Keratinocyte (primary cell): ENCODE measurements at regions not wholly inside any gene's neighbourhood (a gene's known extent, or its start where the extent isn't known, plus 50 kb on each side); places are given as distances from the start of the nearest gene placed in this dataset.

Source experiments
- DNase-seq: peaks from one replicate; pipeline ENCODE4 v3.0.0-alpha.2; 2011; ENCODE audit warnings: low read depth, missing footprints, low spot score
- FAIRE-seq: peaks from 2 replicates; lab custom pipeline; 2011; peaks lifted over from hg19 to GRCh38; lab: Jason Lieb, UNC
- H2AFZ ChIP-seq: 2 replicates; pipeline ENCODE4 v1.6.0; 2012; ENCODE audit warnings: low read length, control low read depth, inconsistent platforms; ENCODE audit not compliant: control insufficient read depth
- H3K27ac ChIP-seq: 2 replicates; pipeline ENCODE4 v1.5.1; 2011; ENCODE audit warnings: low read length; ENCODE audit not compliant: control insufficient read depth, insufficient read depth
- H3K27me3 ChIP-seq: 3 replicates; pipeline ENCODE4 v1.6.0; 2011; ENCODE audit warnings: low read length; ENCODE audit not compliant: control insufficient read depth, insufficient read depth; ENCODE audit errors: extremely low read depth
- H3K36me3 ChIP-seq, 2 experiments: 2 replicates in 1 of 2; 3 replicates in 1 of 2; pipeline ENCODE4 v1.5.1; 2011; ENCODE audit warnings: low read length in 2 of 2, mild to moderate bottlenecking in 1 of 2; ENCODE audit not compliant: control insufficient read depth in 2 of 2, insufficient read depth in 2 of 2; ENCODE audit errors: extremely low read depth in 1 of 2
- H3K4me1 ChIP-seq: 3 replicates; pipeline ENCODE4 v1.5.1; 2011; ENCODE audit warnings: low read length; ENCODE audit not compliant: control insufficient read depth, insufficient read depth; ENCODE audit errors: extremely low read depth
- H3K4me2 ChIP-seq: 3 replicates; pipeline ENCODE4 v1.6.0; 2011; ENCODE audit warnings: low read depth, low read length; ENCODE audit not compliant: control insufficient read depth, insufficient read depth; ENCODE audit errors: extremely low read depth
- H3K4me3 ChIP-seq, 3 experiments: fragments of 200-600 bp in 1 of 3; sonication (generic) in 1 of 3; 2 replicates in 2 of 3; 3 replicates in 1 of 3; pipeline ENCODE4 v1.5.1; 2011 to 2016; ENCODE audit warnings: low read length in 3 of 3, mild to moderate bottlenecking in 3 of 3, control low read depth in 2 of 3, inconsistent platforms in 1 of 3, low read depth in 1 of 3, mixed read lengths in 1 of 3, mixed run types in 1 of 3, moderate library complexity in 1 of 3; ENCODE audit not compliant: control insufficient read depth in 2 of 3, insufficient read depth in 2 of 3; ENCODE audit errors: extremely low read depth in 1 of 3
- H3K79me2 ChIP-seq: 2 replicates; pipeline ENCODE4 v1.6.0; 2012; ENCODE audit warnings: low read length; ENCODE audit not compliant: control insufficient read depth, insufficient read depth
- H3K9ac ChIP-seq: 3 replicates; pipeline ENCODE4 v1.6.0; 2011; ENCODE audit warnings: low read length; ENCODE audit not compliant: control insufficient read depth, insufficient read depth; ENCODE audit errors: extremely low read depth
- H3K9me1 ChIP-seq: 3 replicates; pipeline ENCODE4 v1.6.0; 2011; ENCODE audit warnings: low read length; ENCODE audit not compliant: control insufficient read depth, insufficient read depth; ENCODE audit errors: extremely low read depth
- H3K9me3 ChIP-seq: 2 replicates; pipeline ENCODE4 v1.5.1; 2012; ENCODE audit warnings: low read depth, low read length; ENCODE audit not compliant: control insufficient read depth
- H4K20me1 ChIP-seq: 3 replicates; pipeline ENCODE4 v1.6.0; 2011; ENCODE audit warnings: low read length; ENCODE audit not compliant: control insufficient read depth, insufficient read depth; ENCODE audit errors: extremely low read depth
- CTCF ChIP-seq, 3 experiments: IDR thresholded peaks in 1 of 3; conservative IDR thresholded peaks in 1 of 3; optimal IDR thresholded peaks in 1 of 3; 2 replicates in 2 of 3; 3 replicates in 1 of 3; pipeline versions ENCODE3 to v1.5.1; 2011; ENCODE audit warnings: low read length in 3 of 3, mild to moderate bottlenecking in 3 of 3, moderate library complexity in 2 of 3, control low read depth in 1 of 3, inconsistent platforms in 1 of 3; ENCODE audit not compliant: insufficient read depth in 2 of 3; ENCODE audit errors: extremely low read depth in 1 of 3
- EZH2 ChIP-seq: IDR thresholded peaks from one replicate; pipeline ENCODE4 v1.6.1; 2012; ENCODE audit warnings: inconsistent platforms, mild to moderate bottlenecking, low read length, moderate library complexity
- dilution Hi-C: fragments of 300-500 bp; cut with MboI; formaldehyde crosslinking; loops from one replicate; pipeline ENCODE4 v1.7.0; 2020; ENCODE audit warnings: low sequenced_read_pairs; ENCODE audit not compliant: extremely low pct_ligation_motif_present

GRCh38 chr2:177080746-177081284, 131.8 kb upstream of the HNRNPA3 start:
- peaks cover 2% of the 10 kb centered on the region for H3K27me3 ChIP-seq
- no peaks in the 10 kb centered on the region for H3K9me1 ChIP-seq
- FAIRE-seq: no peak
- dilution Hi-C loops: no loop called here
- no peaks in the 10 kb centered on the region for H3K9me3 ChIP-seq
- H3K79me2 ChIP-seq: no peaks in the 10 kb centered on the region
- no peaks in the 10 kb centered on the region for H3K4me1 ChIP-seq
- no peak overlapping the region for H3K27ac ChIP-seq
- no peak for DNase-seq
- TF ChIP-seq EZH2: no peak
- H4K20me1 ChIP-seq: no peaks in the 10 kb centered on the region
- no peak overlapping the region for H3K9ac ChIP-seq
- no peak overlapping the region for H3K4me2 ChIP-seq
- H2AFZ ChIP-seq: no peak overlapping the region
- H3K36me3 ChIP-seq: no peaks in the 10 kb centered on the region
- H3K4me3 ChIP-seq: no peak overlapping the region

- Histone ChIP-seq H3K9ac (no peak overlapping the region), H3K79me2 (no peaks in the 10 kb centered on the region), H3K4me2 (no peak overlapping the region), H3K27me3 (peaks cover 2% of the 10 kb centered on the region), H4K20me1 (no peaks in the 10 kb centered on the region), H3K36me3 (no peaks in the 10 kb centered on the region), H3K4me3 (no peak overlapping the region), H3K9me1 (no peaks in the 10 kb centered on the region), H3K27ac (no peak overlapping the region), H3K9me3 (no peaks in the 10 kb centered on the region), H3K4me1 (no peaks in the 10 kb centered on the region), H2AFZ (no peak overlapping the region)
- FAIRE-seq (no peak), DNase-seq (no peak)
- TF ChIP-seq CTCF (optimal IDR thresholded peaks at IDR 0.05 in 1 of 3, IDR thresholded peaks at IDR 0.05 in 1 of 3, conservative IDR thresholded peaks at IDR 0.05 in 1 of 3; ENCODE audit: extremely low read depth in 1 of 3, insufficient read depth in 2 of 3, low read length in 3 of 3): no peak
- TF ChIP-seq EZH2: no peak
- dilution Hi-C loops: no loop called here
Observed at GRCh38 chr2:177084607-177085006, 128.0 kb upstream of the HNRNPA3 start.

- no peak overlapping the region for H3K4me3 ChIP-seq
- H3K9ac ChIP-seq: no peak overlapping the region
- H3K27ac ChIP-seq: no peak overlapping the region
- H3K4me1 ChIP-seq: no peaks in the 10 kb centered on the region
- H3K27me3 ChIP-seq: peaks cover 2% of the 10 kb centered on the region
- FAIRE-seq (no peak), DNase-seq (no peak)
- no peaks in the 10 kb centered on the region for H3K36me3 ChIP-seq
- no peaks in the 10 kb centered on the region for H3K9me3 ChIP-seq
- H3K79me2 ChIP-seq: no peaks in the 10 kb centered on the region
- dilution Hi-C loops: no loop called here
- no peaks in the 10 kb centered on the region for H3K9me1 ChIP-seq
- H4K20me1 ChIP-seq: no peaks in the 10 kb centered on the region
- no peak overlapping the region for H2AFZ ChIP-seq
- TF ChIP-seq EZH2 (no peak), CTCF (optimal IDR thresholded peaks at IDR 0.05 in 1 of 3, IDR thresholded peaks at IDR 0.05 in 1 of 3, conservative IDR thresholded peaks at IDR 0.05 in 1 of 3; ENCODE audit: extremely low read depth in 1 of 3, insufficient read depth in 2 of 3, low read length in 3 of 3) (no peak)
- H3K4me2 ChIP-seq: no peak overlapping the region
Observed at GRCh38 chr2:177088529-177088928, 124.1 kb upstream of the HNRNPA3 start.
